Lower leg skin (tissue), 4 donors: ENCODE measurements at regions not wholly inside any gene's neighbourhood (a gene's known extent, or its start where the extent isn't known, plus 50 kb on each side); places are given as distances from the start of the nearest gene placed in this dataset.

Experiments
- DNase-seq, 2 donors: peaks; one replicate each; pipeline ENCODE4 v3.0.0-alpha.2; 2019; ENCODE audit warnings: low spot score in 2 of 2
- H3K4me3 ChIP-seq: fragments of 200-600 bp; sonication (generic); 2 replicates; pipeline ENCODE4 v1.5.1; 2017; ENCODE audit warnings: mild to moderate bottlenecking, low read depth; ENCODE audit not compliant: poor library complexity, severe bottlenecking
- POLR2A ChIP-seq, 2 donors: fragments of 450-650 bp; IDR thresholded peaks; one replicate each; pipeline ENCODE4 v1.6.1; 2016 to 2017; ENCODE audit warnings: antibody characterized with exemption in 2 of 2, mild to moderate bottlenecking in 1 of 2, moderate library complexity in 1 of 2
- WGBS, 2 donors: methylation state at CpG; one replicate each; pipeline ENCODE4 v1.1.5; 2018; 5-methylcytosine and 5-hydroxymethylcytosine counted together
- intact Hi-C: fragments of 100-400 bp; cut with DNase I; formaldehyde crosslinking; loops from one replicate; pipeline ENCODE4 v1.15.0; 2023; ENCODE audit warnings: low total_unique reads
- TF ChIP-seq, protein P1 (sequence below), 3 donors: fragments of 450-650 bp; IDR thresholded peaks; one replicate each; pipeline ENCODE4 v1.5.1; 2016; ENCODE audit warnings: antibody characterized with exemption in 3 of 3, mild to moderate bottlenecking in 3 of 3, moderate library complexity in 2 of 3

DNA sequence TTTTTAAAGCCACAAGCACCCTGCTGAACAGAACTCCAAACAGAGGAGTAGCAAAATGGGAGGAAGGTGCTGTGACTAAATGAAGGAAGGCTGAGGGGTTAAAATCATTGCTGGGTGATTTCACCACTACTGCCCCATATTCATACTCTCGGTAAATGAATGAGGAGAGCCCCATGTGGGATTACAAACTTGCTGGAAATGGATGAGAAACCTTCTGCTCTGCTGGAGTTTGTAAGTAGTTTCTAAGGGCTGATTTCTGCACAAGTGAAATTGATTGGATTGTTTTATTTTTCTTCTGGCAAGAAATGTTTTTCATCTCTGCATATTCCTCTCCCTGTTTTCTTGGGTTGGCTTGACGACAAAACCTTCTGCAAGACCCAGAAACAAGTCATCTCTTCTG lies 533.5 kb upstream of the MMS22L start:
- no peak for TF ChIP-seq POLR2A (IDR thresholded peaks at IDR 0.05)
- TF ChIP-seq, protein P1, sequence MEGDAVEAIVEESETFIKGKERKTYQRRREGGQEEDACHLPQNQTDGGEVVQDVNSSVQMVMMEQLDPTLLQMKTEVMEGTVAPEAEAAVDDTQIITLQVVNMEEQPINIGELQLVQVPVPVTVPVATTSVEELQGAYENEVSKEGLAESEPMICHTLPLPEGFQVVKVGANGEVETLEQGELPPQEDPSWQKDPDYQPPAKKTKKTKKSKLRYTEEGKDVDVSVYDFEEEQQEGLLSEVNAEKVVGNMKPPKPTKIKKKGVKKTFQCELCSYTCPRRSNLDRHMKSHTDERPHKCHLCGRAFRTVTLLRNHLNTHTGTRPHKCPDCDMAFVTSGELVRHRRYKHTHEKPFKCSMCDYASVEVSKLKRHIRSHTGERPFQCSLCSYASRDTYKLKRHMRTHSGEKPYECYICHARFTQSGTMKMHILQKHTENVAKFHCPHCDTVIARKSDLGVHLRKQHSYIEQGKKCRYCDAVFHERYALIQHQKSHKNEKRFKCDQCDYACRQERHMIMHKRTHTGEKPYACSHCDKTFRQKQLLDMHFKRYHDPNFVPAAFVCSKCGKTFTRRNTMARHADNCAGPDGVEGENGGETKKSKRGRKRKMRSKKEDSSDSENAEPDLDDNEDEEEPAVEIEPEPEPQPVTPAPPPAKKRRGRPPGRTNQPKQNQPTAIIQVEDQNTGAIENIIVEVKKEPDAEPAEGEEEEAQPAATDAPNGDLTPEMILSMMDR (IDR thresholded peaks at IDR 0.05): no peak
- intact Hi-C loops: no loop called here
- no peak for DNase-seq
- no peak overlapping the region for H3K4me3 ChIP-seq
- 49 to 58% methylated on average over 2 of the region's 2 CpGs for WGBS, 2 donors

DNA sequence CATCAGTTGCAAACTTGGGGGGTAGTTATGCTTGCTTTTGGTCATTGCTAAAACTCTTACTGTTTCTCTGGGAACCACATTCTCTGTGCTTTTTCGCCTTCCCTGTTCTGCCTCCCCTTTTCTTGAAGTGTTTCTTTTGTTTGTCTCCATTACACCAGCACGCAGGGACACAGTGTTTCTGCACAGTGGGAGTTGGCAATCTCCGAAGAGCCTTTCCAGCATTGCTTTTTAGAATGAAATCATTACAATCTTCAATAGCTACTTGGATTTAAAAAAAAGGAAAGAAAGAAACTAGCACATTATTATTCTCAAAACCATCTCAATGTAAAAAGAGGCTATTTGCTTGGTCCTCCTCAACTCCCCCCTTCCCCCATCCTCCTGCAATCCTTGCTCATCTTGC lies 536.7 kb upstream of the MMS22L start:
- intact Hi-C loops: no loop called here
- DNase-seq: no peak
- TF ChIP-seq, protein P1 (IDR thresholded peaks at IDR 0.05): no peak
- TF ChIP-seq POLR2A (IDR thresholded peaks at IDR 0.05): no peak
- 59 to 64% methylated on average over 3 of the region's 3 CpGs for WGBS, 2 donors
- H3K4me3 ChIP-seq: no peak overlapping the region

DNA sequence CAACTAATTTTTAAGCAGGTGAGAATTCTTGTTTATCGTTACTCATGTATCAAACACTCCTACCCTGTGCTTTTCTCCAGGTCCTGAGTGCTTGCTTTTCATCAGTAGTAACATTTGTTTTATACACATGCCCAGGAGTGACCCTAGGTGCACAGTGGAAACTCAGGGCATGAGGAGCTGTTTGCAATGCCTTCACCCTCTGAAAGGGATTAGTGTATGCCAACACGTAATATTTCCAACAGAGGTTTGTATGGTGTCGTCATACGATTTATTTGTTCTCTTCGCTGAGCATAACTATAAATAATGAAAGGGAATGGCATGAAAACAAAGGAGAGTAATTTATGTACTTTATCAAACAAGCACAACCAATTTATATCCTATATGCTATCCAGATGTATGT lies 537.4 kb upstream of the MMS22L start:
- 81 to 84% methylated on average over 5 of the region's 5 CpGs for WGBS, 2 donors
- TF ChIP-seq POLR2A (IDR thresholded peaks at IDR 0.05): no peak
- TF ChIP-seq, protein P1 (IDR thresholded peaks at IDR 0.05): no peak
- H3K4me3 ChIP-seq: no peak overlapping the region
- no peak for DNase-seq
- intact Hi-C loops: no loop called here

DNA sequence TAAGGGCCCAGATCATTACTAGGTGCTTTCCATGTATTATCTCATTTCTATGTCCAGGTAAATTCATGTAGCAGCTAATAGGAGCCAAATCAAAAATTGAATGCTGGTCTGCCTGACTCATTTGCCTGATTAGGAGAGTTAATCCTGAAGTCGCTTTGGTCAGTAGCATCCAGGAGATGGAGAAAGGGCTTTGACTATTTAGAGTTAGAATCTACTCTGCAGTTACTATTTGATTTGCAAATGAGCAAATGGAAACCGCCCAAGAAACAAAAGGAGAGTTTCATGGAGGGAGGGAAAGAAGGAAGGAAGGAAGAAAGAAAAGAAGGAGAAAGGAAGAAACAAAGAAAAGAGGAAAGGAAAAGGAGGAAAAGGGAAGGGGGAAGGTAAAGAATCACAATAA lies 539.6 kb upstream of the MMS22L start:
- 72 to 78% methylated on average over 2 of the region's 2 CpGs for WGBS, 2 donors
- TF ChIP-seq, protein P1 (IDR thresholded peaks at IDR 0.05): no peak
- no peak for TF ChIP-seq POLR2A (IDR thresholded peaks at IDR 0.05)
- intact Hi-C loops: no loop called here
- DNase-seq: no peak
- H3K4me3 ChIP-seq: no peak overlapping the region

DNA sequence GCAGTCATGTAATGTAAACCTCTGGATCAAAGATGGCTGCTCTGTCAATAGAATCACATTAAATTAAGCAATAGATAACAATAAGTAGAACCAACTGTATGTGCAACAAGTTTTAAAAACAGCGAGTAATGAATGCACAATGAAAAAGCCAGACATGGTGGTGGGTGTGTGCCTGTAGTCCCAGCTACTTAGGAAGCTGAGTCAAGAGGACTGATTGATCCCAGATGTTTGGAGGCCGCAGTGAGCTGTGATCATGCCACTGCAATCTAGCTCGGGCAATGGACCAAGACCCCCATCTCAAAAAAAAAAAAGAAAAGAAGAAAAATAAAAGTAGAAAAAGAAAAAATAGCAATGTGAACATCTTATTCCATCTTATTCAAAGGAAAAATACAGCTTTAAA lies 558.7 kb upstream of the MMS22L start:
- TF ChIP-seq POLR2A (IDR thresholded peaks at IDR 0.05): no peak
- TF ChIP-seq, protein P1 (IDR thresholded peaks at IDR 0.05): no peak
- no peak overlapping the region for H3K4me3 ChIP-seq
- 54 to 76% methylated on average over 3 of the region's 3 CpGs for WGBS, 2 donors
- no peak for DNase-seq
- intact Hi-C loops: no loop called here

DNA sequence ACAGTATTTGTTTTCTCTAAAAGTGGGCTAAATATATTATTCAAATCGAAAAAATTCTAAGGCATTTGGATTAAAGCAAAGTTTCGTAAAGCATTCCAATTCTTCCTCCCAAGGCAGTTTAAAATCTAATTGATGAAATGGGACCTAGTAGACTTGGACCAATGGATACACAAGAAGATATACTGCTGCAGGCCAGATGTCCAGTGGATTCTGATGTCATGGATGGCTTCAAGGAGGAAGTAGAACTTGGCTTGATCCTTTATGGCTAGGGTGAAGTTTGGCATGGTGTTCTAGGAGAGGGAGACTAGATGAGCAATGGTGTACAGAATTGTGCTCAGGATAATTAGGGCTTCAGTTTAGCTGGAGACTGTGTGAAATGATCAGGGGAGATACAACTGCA lies 559.5 kb upstream of the MMS22L start:
- no peak for DNase-seq
- no peak for TF ChIP-seq POLR2A (IDR thresholded peaks at IDR 0.05)
- TF ChIP-seq, protein P1 (IDR thresholded peaks at IDR 0.05): no peak
- no peak overlapping the region for H3K4me3 ChIP-seq
- intact Hi-C loops: no loop called here
- WGBS, 2 donors: 63 to 70% methylated on average over 2 of the region's 2 CpGs
